ENCODE measurements at regions not wholly inside any gene's neighbourhood (a gene's known extent, or its start where the extent isn't known, plus 50 kb on each side); places are given as distances from the start of the nearest gene placed in this dataset.

GRCh38 chr4:175540732-175541131 is 271.3 kb downstream of the GPM6A start:
- TF ChIP-seq CTCF (IDR thresholded peaks at IDR 0.05; ENCODE audit: low read depth, low read length), result no peak
- H3K4me3 ChIP-seq (ENCODE audit: low read depth, low read length), result no peak overlapping the region
- in situ Hi-C loops (cut with HindIII; ENCODE audit: low sequenced_read_pairs), result no loop called here
- no peak for DNase-seq (ENCODE audit: low read depth, low spot score)

- no peak for DNase-seq (ENCODE audit: low read depth, low spot score)
Observed at GRCh38 chr4:175542786-175543185, 269.3 kb downstream of the GPM6A start.

GRCh38 chr4:175559126-175559525 is 252.9 kb downstream of the GPM6A start:
- in situ Hi-C loops (cut with HindIII; ENCODE audit: low sequenced_read_pairs), result no loop called here
- TF ChIP-seq CTCF (IDR thresholded peaks at IDR 0.05; ENCODE audit: low read depth, low read length), result no peak
- no peak overlapping the region for H3K4me3 ChIP-seq (ENCODE audit: low read depth, low read length)
- no peak for DNase-seq (ENCODE audit: low read depth, low spot score)

More at GRCh38 chr4:175542786-175543185, 269.3 kb downstream of the GPM6A start:
- H3K4me3 ChIP-seq (ENCODE audit: low read depth, low read length), result no peak overlapping the region
- TF ChIP-seq CTCF (IDR thresholded peaks at IDR 0.05; ENCODE audit: low read depth, low read length), result no peak
- in situ Hi-C loops (cut with HindIII; ENCODE audit: low sequenced_read_pairs), result no loop called here

- in situ Hi-C loops (cut with HindIII; ENCODE audit: low sequenced_read_pairs), result no loop called here
- TF ChIP-seq CTCF (IDR thresholded peaks at IDR 0.05; ENCODE audit: low read depth, low read length), result no peak
- DNase-seq (ENCODE audit: low read depth, low spot score), result no peak
Observed at GRCh38 chr4:175559526-175559925, 252.5 kb downstream of the GPM6A start.

GRCh38 chr4:175560604-175561003 is 251.5 kb downstream of the GPM6A start:
- in situ Hi-C loops (cut with HindIII; ENCODE audit: low sequenced_read_pairs), result no loop called here
- no peak overlapping the region for H3K4me3 ChIP-seq (ENCODE audit: low read depth, low read length)
- DNase-seq (ENCODE audit: low read depth, low spot score), result peak; percentile 65
- peak; percentile 36 for TF ChIP-seq CTCF (IDR thresholded peaks at IDR 0.05; ENCODE audit: low read depth, low read length)

More at GRCh38 chr4:175559526-175559925, 252.5 kb downstream of the GPM6A start:
- no peak overlapping the region for H3K4me3 ChIP-seq (ENCODE audit: low read depth, low read length)

GRCh38 chr4:175561696-175562095 is 250.4 kb downstream of the GPM6A start:
- DNase-seq (ENCODE audit: low read depth, low spot score), result no peak
- H3K4me3 ChIP-seq (ENCODE audit: low read depth, low read length), result no peak overlapping the region
- in situ Hi-C loops (cut with HindIII; ENCODE audit: low sequenced_read_pairs), result no loop called here
- TF ChIP-seq CTCF (IDR thresholded peaks at IDR 0.05; ENCODE audit: low read depth, low read length), result no peak

- DNase-seq (ENCODE audit: low read depth, low spot score), result no peak
- TF ChIP-seq CTCF (IDR thresholded peaks at IDR 0.05; ENCODE audit: low read depth, low read length), result no peak
- in situ Hi-C loops (cut with HindIII; ENCODE audit: low sequenced_read_pairs), result no loop called here
- no peak overlapping the region for H3K4me3 ChIP-seq (ENCODE audit: low read depth, low read length)
Observed at GRCh38 chr4:175562111-175562510, 250.0 kb downstream of the GPM6A start.
